GM12878 (cell line): ENCODE measurements at regions not wholly inside any gene's neighbourhood (a gene's known extent, or its start where the extent isn't known, plus 50 kb on each side); places are given as distances from the start of the nearest gene placed in this dataset.

Experiments used
- ATAC-seq: fragments of 200-7000 bp; cut with Tn5 transposase; 3 replicates; pipeline ENCODE4 v1.9.1; 2020; ENCODE audit warnings: mild to moderate bottlenecking, moderate library complexity
- BruUV-seq: library from RNA; stranded (reverse); fragments of 400-500 nt; replicated peaks from 2 replicates; lab custom pipeline; 2021; lab: Mats Ljungman, UMichigan
- CTCF ChIA-PET: fragments of 300-600 bp; sonication (Branson Sonifier 250); formaldehyde crosslinking; extraction: SDS; loops from one replicate; lab custom pipeline; 2021; ENCODE audit warnings: inconsistent platforms; lab: Yijun Ruan, JAX
- POLR2A ChIA-PET: fragments of 350-600 bp; formaldehyde crosslinking; extraction: SDS; loops from one replicate; lab custom pipeline; 2021; ENCODE audit warnings: inconsistent platforms; lab: Charles Lee
- RAD21 ChIA-PET: fragments of 300-600 bp; sonication (Branson Sonifier 250); formaldehyde crosslinking; loops from one replicate; lab custom pipeline; 2023; ENCODE audit warnings: antibody characterized with exemption; ENCODE audit not compliant: unreplicated experiment; lab: Charles Lee
- SMC1A ChIA-PET: fragments of 300-600 bp; sonication (Branson Sonifier 250); formaldehyde crosslinking; loops from one replicate; lab custom pipeline; 2023; ENCODE audit not compliant: unreplicated experiment, uncharacterized antibody; lab: Charles Lee
- DNase-seq: peaks from one replicate; pipeline ENCODE4 v3.0.0-alpha.2; 2011; ENCODE audit warnings: low read depth, low spot score
- FAIRE-seq: peaks from 3 replicates; lab custom pipeline; 2011; peaks lifted over from hg19 to GRCh38; lab: Jason Lieb, UNC
- H2AFZ ChIP-seq: 2 replicates; pipeline ENCODE4 v1.6.0; 2011; ENCODE audit warnings: low read depth, low read length, control low read depth; ENCODE audit not compliant: control insufficient read depth
- H3K27ac ChIP-seq: 2 replicates; pipeline ENCODE4 v1.5.1; 2011; ENCODE audit warnings: control low read depth; ENCODE audit not compliant: control insufficient read depth, insufficient read depth
- H3K27me3 ChIP-seq, 2 experiments: replicated peaks in 1 of 2; 2 replicates each; pipeline versions ENCODE4 v1.6.0 to v1.6.1; 2011; ENCODE audit warnings: low read length in 1 of 2; ENCODE audit not compliant: control insufficient read depth in 2 of 2, insufficient read depth in 2 of 2
- H3K36me3 ChIP-seq, 2 experiments: 2 replicates each; pipeline ENCODE4 v1.5.1; 2011; ENCODE audit warnings: low read length in 1 of 2; ENCODE audit not compliant: control insufficient read depth in 2 of 2, insufficient read depth in 2 of 2
- H3K4me1 ChIP-seq: 2 replicates; pipeline ENCODE4 v1.6.1; 2011; ENCODE audit warnings: mild to moderate bottlenecking, low read length, moderate library complexity, mixed read lengths; ENCODE audit not compliant: control insufficient read depth, insufficient read depth
- H3K4me2 ChIP-seq: 2 replicates; pipeline ENCODE4 v1.6.0; 2011; ENCODE audit warnings: control low read depth; ENCODE audit not compliant: control insufficient read depth, insufficient read depth
- H3K4me3 ChIP-seq: fragments of 200-600 bp; sonication (generic); 2 replicates; pipeline ENCODE4 v1.5.1; 2016
- H3K79me2 ChIP-seq: 2 replicates; pipeline ENCODE4 v1.6.0; 2011; ENCODE audit warnings: low read length; ENCODE audit not compliant: control insufficient read depth, insufficient read depth
- H3K9ac ChIP-seq: 2 replicates; pipeline ENCODE4 v1.8.0; 2011; ENCODE audit warnings: low read length, control low read depth, mixed read lengths; ENCODE audit not compliant: control insufficient read depth, insufficient read depth
- H3K9me3 ChIP-seq: replicated peaks from 3 replicates; pipeline ENCODE4 v1.5.1; 2011; ENCODE audit warnings: mild to moderate bottlenecking, low read length; ENCODE audit not compliant: control insufficient read depth, insufficient read depth
- H4K20me1 ChIP-seq: 2 replicates; pipeline ENCODE4 v1.6.0; 2011; ENCODE audit not compliant: control insufficient read depth, insufficient read depth
- CBX5 ChIP-seq: sonication (generic); IDR thresholded peaks from 2 replicates; pipeline ENCODE4 v1.6.1; 2016; ENCODE audit warnings: low read depth, moderate library complexity, mild to moderate bottlenecking, inconsistent platforms
- DPF2 ChIP-seq: fragments of 450-650 bp; IDR thresholded peaks from 2 replicates; pipeline ENCODE4 v1.6.1; 2017; ENCODE audit warnings: mild to moderate bottlenecking
- HDAC6 ChIP-seq: fragments of 200-600 bp; sonication (generic); IDR thresholded peaks from one replicate; pipeline ENCODE4 v1.8.0; 2017; ENCODE audit warnings: antibody characterized with exemption; ENCODE audit not compliant: unreplicated experiment
- KDM1A ChIP-seq: fragments of 200-600 bp; sonication (generic); IDR thresholded peaks from 2 replicates; pipeline ENCODE4 v1.6.1; 2016; ENCODE audit warnings: borderline replicate concordance
- MTA2 ChIP-seq: fragments of 450-650 bp; IDR thresholded peaks from 2 replicates; pipeline ENCODE4 v1.6.1; 2016; ENCODE audit warnings: low read depth, mild to moderate bottlenecking, moderate library complexity
- NR2F1 ChIP-seq: fragments of 450-650 bp; conservative IDR thresholded peaks from 2 replicates; pipeline ENCODE4 v1.6.1; 2017; ENCODE audit warnings: mild to moderate bottlenecking
- PAX5 ChIP-seq: IDR thresholded peaks from 2 replicates; pipeline ENCODE4 v1.6.1; 2011; ENCODE audit warnings: low read depth, low read length, borderline replicate concordance
- RAD21 ChIP-seq: IDR thresholded peaks from 2 replicates; pipeline ENCODE4 v1.6.1; 2011; ENCODE audit warnings: mild to moderate bottlenecking, low read depth, low read length, moderate library complexity; ENCODE audit not compliant: insufficient read depth
- SMAD1 ChIP-seq: fragments of 450-650 bp; IDR thresholded peaks from 2 replicates; pipeline ENCODE4 v1.6.1; 2018; ENCODE audit warnings: mild to moderate bottlenecking, low read depth; ENCODE audit not compliant: partially characterized antibody
- WGBS: methylation state at CpG from one replicate; pipeline ENCODE4 v1.1.6; 2016; ENCODE audit warnings: low lambda C conversion rate; ENCODE audit not compliant: insufficient replicate concordance, insufficient coverage; ENCODE audit errors: missing lambda C conversion rate; 5-methylcytosine and 5-hydroxymethylcytosine counted together
- in situ Hi-C: fragments of 300-500 bp; cut with MboI; formaldehyde crosslinking; loops from 9 replicates; pipeline ENCODE4 v1.14.3; 2018; ENCODE audit warnings: mixed read lengths
- intact Hi-C: fragments of 100-400 bp; cut with micrococcal nuclease; formaldehyde crosslinking; loops from one replicate; pipeline ENCODE4 v1.14.2; 2022; ENCODE audit not compliant: unreplicated experiment
- TF ChIP-seq, protein P1 (sequence below): fragments of 450-650 bp; IDR thresholded peaks from 2 replicates; pipeline ENCODE4 v1.6.1; 2017; ENCODE audit warnings: low read depth, mild to moderate bottlenecking, moderate library complexity
- TF ChIP-seq, protein P2 (sequence below): IDR thresholded peaks from 2 replicates; pipeline ENCODE4 v1.6.1; 2011; ENCODE audit warnings: low read depth, low read length, improper control_type of control experiment, borderline replicate concordance
- TF ChIP-seq, protein P3 (sequence below): fragments of 450-650 bp; IDR thresholded peaks from 2 replicates; pipeline ENCODE4 v1.6.1; 2017; ENCODE audit warnings: antibody characterized with exemption, mild to moderate bottlenecking, moderate library complexity

DNA sequence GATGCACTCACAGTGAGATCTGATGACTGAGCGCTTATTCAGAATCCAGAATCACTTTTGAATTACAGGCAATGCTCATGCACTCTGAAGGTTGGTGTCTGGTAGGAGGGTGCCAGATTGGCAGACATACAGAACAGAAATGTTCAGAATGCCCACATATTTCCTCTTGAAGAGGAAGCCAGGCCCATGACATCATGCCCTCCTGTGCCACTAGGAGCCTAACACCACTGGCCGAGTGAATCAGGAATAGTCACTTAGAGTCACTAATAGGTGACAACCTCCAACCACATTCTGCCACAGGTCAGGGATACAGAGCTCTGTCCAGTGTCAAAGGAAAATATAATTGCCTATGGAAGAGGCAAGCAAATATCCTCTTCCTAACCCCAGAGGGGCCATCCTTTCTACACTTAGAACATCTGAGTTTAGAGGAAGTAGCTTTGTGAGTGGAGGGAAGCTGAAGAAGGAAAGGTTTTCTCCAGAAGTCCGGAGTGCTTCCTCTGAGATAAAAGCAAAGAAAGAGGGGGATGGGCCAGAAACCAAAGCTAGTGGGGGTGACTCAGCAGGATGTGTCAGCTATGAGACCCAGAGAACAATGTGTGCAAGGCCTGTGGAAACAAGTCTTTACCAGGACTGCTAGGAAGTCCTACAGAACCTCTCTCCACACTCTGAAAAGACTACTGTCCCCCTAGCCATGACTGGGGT is 838.8 kb downstream of the GRID1 start:
- Histone ChIP-seq H3K36me3 (no peaks in the 10 kb centered on the region), H4K20me1 (no peaks in the 10 kb centered on the region), H3K27me3 (no peaks in the 10 kb centered on the region), H3K27ac (no peak overlapping the region), H3K4me2 (no peak overlapping the region), H3K4me3 (no peak overlapping the region), H3K4me1 (no peaks in the 10 kb centered on the region), H2AFZ (no peak overlapping the region), H3K79me2 (no peaks in the 10 kb centered on the region), H3K9me3 (no peaks in the 10 kb centered on the region), H3K9ac (no peak overlapping the region)
- CTCF ChIA-PET, result no interaction called here
- SMC1A ChIA-PET, result interaction anchor here (0.6 kb wide), 1 partner anchor 116 kb away, joined by 4 read pairs; no protein-coding TSS in a partner anchor
- FAIRE-seq (no peak), ATAC-seq (no peak), DNase-seq (no peak)
- intact Hi-C loops, result no loop called here
- in situ Hi-C loops, result no loop called here
- POLR2A ChIA-PET, result no interaction called here
- no peak for TF ChIP-seq NR2F1
- TF ChIP-seq RAD21, result no peak
- no peak for TF ChIP-seq SMAD1
- TF ChIP-seq, protein P1, sequence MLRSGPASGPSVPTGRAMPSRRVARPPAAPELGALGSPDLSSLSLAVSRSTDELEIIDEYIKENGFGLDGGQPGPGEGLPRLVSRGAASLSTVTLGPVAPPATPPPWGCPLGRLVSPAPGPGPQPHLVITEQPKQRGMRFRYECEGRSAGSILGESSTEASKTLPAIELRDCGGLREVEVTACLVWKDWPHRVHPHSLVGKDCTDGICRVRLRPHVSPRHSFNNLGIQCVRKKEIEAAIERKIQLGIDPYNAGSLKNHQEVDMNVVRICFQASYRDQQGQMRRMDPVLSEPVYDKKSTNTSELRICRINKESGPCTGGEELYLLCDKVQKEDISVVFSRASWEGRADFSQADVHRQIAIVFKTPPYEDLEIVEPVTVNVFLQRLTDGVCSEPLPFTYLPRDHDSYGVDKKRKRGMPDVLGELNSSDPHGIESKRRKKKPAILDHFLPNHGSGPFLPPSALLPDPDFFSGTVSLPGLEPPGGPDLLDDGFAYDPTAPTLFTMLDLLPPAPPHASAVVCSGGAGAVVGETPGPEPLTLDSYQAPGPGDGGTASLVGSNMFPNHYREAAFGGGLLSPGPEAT, result no peak
- TF ChIP-seq DPF2, result no peak
- TF ChIP-seq MTA2, result no peak
- RAD21 ChIA-PET, result no interaction called here
- WGBS, result 34% methylated on average over 3 of the region's 3 CpGs
- no TSS peak for BruUV-seq

DNA sequence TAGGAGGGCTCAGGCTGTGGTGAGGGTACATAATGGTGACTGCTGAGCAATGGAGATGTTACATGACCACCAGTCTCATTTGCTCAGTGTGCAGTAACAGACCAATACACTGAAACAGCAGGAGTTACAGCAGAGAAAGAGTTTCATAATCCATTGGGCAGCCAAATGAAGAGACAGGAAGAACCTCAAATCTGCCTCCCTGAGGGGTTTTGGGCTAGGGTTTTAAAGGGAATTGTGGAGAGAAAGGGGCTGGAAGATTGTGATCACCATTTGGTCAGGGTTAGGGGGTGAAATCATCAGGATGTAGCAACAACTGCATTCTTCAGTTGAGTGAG is 838.3 kb downstream of the GRID1 start:
- POLR2A ChIA-PET, result no interaction called here
- SMC1A ChIA-PET, result no interaction called here
- TF ChIP-seq KDM1A (no peak), PAX5 (no peak), CBX5 (no peak), HDAC6 (no peak)
- TF ChIP-seq, protein P2, sequence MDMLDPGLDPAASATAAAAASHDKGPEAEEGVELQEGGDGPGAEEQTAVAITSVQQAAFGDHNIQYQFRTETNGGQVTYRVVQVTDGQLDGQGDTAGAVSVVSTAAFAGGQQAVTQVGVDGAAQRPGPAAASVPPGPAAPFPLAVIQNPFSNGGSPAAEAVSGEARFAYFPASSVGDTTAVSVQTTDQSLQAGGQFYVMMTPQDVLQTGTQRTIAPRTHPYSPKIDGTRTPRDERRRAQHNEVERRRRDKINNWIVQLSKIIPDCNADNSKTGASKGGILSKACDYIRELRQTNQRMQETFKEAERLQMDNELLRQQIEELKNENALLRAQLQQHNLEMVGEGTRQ, result no peak
- TF ChIP-seq, protein P3, sequence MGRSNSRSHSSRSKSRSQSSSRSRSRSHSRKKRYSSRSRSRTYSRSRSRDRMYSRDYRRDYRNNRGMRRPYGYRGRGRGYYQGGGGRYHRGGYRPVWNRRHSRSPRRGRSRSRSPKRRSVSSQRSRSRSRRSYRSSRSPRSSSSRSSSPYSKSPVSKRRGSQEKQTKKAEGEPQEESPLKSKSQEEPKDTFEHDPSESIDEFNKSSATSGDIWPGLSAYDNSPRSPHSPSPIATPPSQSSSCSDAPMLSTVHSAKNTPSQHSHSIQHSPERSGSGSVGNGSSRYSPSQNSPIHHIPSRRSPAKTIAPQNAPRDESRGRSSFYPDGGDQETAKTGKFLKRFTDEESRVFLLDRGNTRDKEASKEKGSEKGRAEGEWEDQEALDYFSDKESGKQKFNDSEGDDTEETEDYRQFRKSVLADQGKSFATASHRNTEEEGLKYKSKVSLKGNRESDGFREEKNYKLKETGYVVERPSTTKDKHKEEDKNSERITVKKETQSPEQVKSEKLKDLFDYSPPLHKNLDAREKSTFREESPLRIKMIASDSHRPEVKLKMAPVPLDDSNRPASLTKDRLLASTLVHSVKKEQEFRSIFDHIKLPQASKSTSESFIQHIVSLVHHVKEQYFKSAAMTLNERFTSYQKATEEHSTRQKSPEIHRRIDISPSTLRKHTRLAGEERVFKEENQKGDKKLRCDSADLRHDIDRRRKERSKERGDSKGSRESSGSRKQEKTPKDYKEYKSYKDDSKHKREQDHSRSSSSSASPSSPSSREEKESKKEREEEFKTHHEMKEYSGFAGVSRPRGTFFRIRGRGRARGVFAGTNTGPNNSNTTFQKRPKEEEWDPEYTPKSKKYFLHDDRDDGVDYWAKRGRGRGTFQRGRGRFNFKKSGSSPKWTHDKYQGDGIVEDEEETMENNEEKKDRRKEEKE, result no peak

More for the DNA sequence above, 838.3 kb downstream of the GRID1 start:
- no TSS peak for BruUV-seq
- Histone ChIP-seq H3K4me3 (no peak overlapping the region), H3K4me2 (no peak overlapping the region), H3K36me3 (no peaks in the 10 kb centered on the region), H2AFZ (no peak overlapping the region), H3K4me1 (no peaks in the 10 kb centered on the region), H4K20me1 (no peaks in the 10 kb centered on the region), H3K27ac (no peak overlapping the region), H3K27me3 (no peaks in the 10 kb centered on the region), H3K9ac (no peak overlapping the region), H3K9me3 (no peaks in the 10 kb centered on the region), H3K79me2 (no peaks in the 10 kb centered on the region)
- CTCF ChIA-PET, result no interaction called here
- in situ Hi-C loops, result no loop called here
- FAIRE-seq, result no peak
- intact Hi-C loops, result no loop called here
- no peak for ATAC-seq
- DNase-seq, result no peak
- RAD21 ChIA-PET, result no interaction called here
